Activated CD4-positive, alpha-beta T cell treated with anti-CD3 and anti-CD28 coated beads for 36 hours (primary cell): ENCODE measurements at regions not wholly inside any gene's neighbourhood (a gene's known extent, or its start where the extent isn't known, plus 50 kb on each side); places are given as distances from the start of the nearest gene placed in this dataset.

ENCODE experiments used
- ATAC-seq: fragments of 200-7000 bp; cut with Tn5 transposase; one replicate; pipeline ENCODE4 v1.10.0; 2021; ENCODE audit warnings: mild to moderate bottlenecking, moderate library complexity
- CTCF ChIA-PET: fragments of 350-600 bp; sonication (Branson Sonifier 250); formaldehyde crosslinking; loops from one replicate; lab custom pipeline; 2021; ENCODE audit warnings: antibody characterized with exemption; lab: Charles Lee
- POLR2A ChIA-PET: fragments of 350-600 bp; sonication (Branson Sonifier 250); formaldehyde crosslinking; loops from one replicate; lab custom pipeline; 2021; ENCODE audit warnings: antibody characterized with exemption, inconsistent platforms; lab: Charles Lee
- DNase-seq: peaks from one replicate; pipeline ENCODE4 v3.0.0-alpha.2; 2020
- H3K27ac Mint-ChIP-seq: one replicate; pipeline ENCODE4 v1.8.0; 2021; ENCODE audit warnings: mixed read lengths
- H3K27me3 Mint-ChIP-seq: one replicate; pipeline ENCODE4 v1.8.0; 2021; ENCODE audit warnings: mixed read lengths
- H3K36me3 Mint-ChIP-seq: one replicate; pipeline ENCODE4 v1.8.0; 2021; ENCODE audit warnings: low read depth, mixed read lengths
- H3K4me1 Mint-ChIP-seq: one replicate; pipeline ENCODE4 v1.8.0; 2021; ENCODE audit warnings: mixed read lengths
- H3K4me3 Mint-ChIP-seq: one replicate; pipeline ENCODE4 v1.8.0; 2021; ENCODE audit warnings: mild to moderate bottlenecking, moderate library complexity, mixed read lengths
- H3K9me3 Mint-ChIP-seq: one replicate; pipeline ENCODE4 v1.8.0; 2021; ENCODE audit warnings: low read depth, mixed read lengths
- intact Hi-C, 2 experiments: fragments of 100-400 bp; cut with DNase I in 1 of 2; cut with micrococcal nuclease in 1 of 2; formaldehyde crosslinking; loops; one replicate each; pipeline versions ENCODE4 v1.14.2 to v1.15.1; 2022 to 2024; cut with DNase I, micrococcal nuclease

DNA sequence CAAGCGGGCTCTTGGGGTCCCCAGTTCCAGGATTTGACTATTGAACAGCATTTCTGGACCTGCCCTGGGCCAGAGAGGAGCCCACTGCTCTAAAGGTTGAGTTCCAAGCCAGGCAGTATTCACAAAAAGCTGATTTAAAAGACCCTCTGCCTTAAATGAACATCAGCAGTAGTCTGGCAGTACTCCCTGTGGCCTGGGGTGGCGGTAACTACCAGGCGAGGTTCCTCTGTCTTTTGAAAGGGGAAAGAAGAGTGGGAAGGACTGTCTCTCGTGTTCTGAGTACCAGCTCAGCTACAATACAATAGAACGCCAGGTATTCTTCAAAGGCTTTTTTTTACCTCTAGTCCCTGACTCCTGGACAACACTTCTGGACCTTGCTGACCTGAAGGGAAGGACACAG is 456.4 kb upstream of the TEX13C start:
- DNase-seq: no peak
- intact Hi-C loops: no loop called here

GRCh38 chrX:124887572-124887971 is 432.1 kb upstream of the TEX13C start:
- intact Hi-C loops: no loop called here

More for the DNA sequence above, 456.4 kb upstream of the TEX13C start:
- H3K9me3 Mint-ChIP-seq: no peaks in the 10 kb centered on the region
- no peak overlapping the region for H3K27ac Mint-ChIP-seq
- ChIA-PET CTCF (interaction anchor here (0.5 kb wide), 1 partner anchor 68 kb away, joined by 4 read pairs; no protein-coding TSS in a partner anchor), POLR2A (no interaction called here)
- H3K27me3 Mint-ChIP-seq: no peaks in the 10 kb centered on the region
- no peaks in the 10 kb centered on the region for H3K36me3 Mint-ChIP-seq
- no peak overlapping the region for H3K4me3 Mint-ChIP-seq
- peaks cover 4% of the 10 kb centered on the region for H3K4me1 Mint-ChIP-seq
- ATAC-seq: no peak

DNA sequence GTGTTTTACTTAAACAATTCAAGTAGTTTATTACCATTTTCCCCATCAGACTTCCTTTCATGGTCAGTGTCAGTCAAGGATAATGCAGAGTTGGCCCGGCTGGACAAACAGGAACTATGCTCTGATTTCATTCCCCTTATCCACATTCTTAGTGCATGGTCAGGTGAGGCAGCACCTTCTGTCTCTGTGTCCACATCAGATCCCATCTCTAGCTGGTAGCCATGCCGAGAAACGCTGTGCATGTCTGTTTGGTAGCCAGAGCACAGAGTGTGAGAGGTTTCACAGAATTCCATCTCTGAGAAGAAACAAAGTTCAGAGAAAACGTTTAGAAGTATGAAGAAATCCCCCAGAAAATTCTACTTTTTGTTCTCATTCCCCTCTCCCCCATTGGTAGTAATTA is 423.7 kb upstream of the TEX13C start:
- ChIA-PET CTCF (no interaction called here), POLR2A (no interaction called here)
- Mint-ChIP-seq H3K27me3 (no peaks in the 10 kb centered on the region), H3K4me1 (no peaks in the 10 kb centered on the region), H3K36me3 (no peaks in the 10 kb centered on the region), H3K9me3 (no peaks in the 10 kb centered on the region), H3K27ac (no peak overlapping the region), H3K4me3 (no peak overlapping the region)
- intact Hi-C loops: no loop called here
- ATAC-seq: no peak
- DNase-seq: no peak

More at GRCh38 chrX:124887572-124887971, 432.1 kb upstream of the TEX13C start:
- H3K36me3 Mint-ChIP-seq: no peaks in the 10 kb centered on the region
- H3K4me1 Mint-ChIP-seq: no peaks in the 10 kb centered on the region
- no peak for DNase-seq
- no peak overlapping the region for H3K4me3 Mint-ChIP-seq
- POLR2A ChIA-PET: no interaction called here
- H3K9me3 Mint-ChIP-seq: no peaks in the 10 kb centered on the region
- CTCF ChIA-PET: no interaction called here
- no peak for ATAC-seq
- H3K27me3 Mint-ChIP-seq: no peaks in the 10 kb centered on the region
- no peak overlapping the region for H3K27ac Mint-ChIP-seq

- ChIA-PET POLR2A (no interaction called here), CTCF (no interaction called here)
- Mint-ChIP-seq H3K36me3 (no peaks in the 10 kb centered on the region), H3K4me3 (no peak overlapping the region), H3K27ac (no peak overlapping the region), H3K9me3 (no peaks in the 10 kb centered on the region), H3K27me3 (no peaks in the 10 kb centered on the region), H3K4me1 (no peaks in the 10 kb centered on the region)
- ATAC-seq (no peak), DNase-seq (no peak)
- intact Hi-C loops: no loop called here
Observed at GRCh38 chrX:124902953-124903352, 416.7 kb upstream of the TEX13C start.

- no peaks in the 10 kb centered on the region for H3K9me3 Mint-ChIP-seq
- no peak for ATAC-seq
- H3K4me3 Mint-ChIP-seq: no peak overlapping the region
- no peak overlapping the region for H3K27ac Mint-ChIP-seq
- DNase-seq: no peak
- H3K36me3 Mint-ChIP-seq: no peaks in the 10 kb centered on the region
- no peaks in the 10 kb centered on the region for H3K27me3 Mint-ChIP-seq
- H3K4me1 Mint-ChIP-seq: no peaks in the 10 kb centered on the region
- intact Hi-C loops: no loop called here
- ChIA-PET POLR2A (interaction anchor here (0.6 kb wide), 1 partner anchor 445 kb away, joined by 3 read pairs; no protein-coding TSS in a partner anchor), CTCF (no interaction called here)
Observed at GRCh38 chrX:124910611-124911010, 409.1 kb upstream of the TEX13C start.

DNA sequence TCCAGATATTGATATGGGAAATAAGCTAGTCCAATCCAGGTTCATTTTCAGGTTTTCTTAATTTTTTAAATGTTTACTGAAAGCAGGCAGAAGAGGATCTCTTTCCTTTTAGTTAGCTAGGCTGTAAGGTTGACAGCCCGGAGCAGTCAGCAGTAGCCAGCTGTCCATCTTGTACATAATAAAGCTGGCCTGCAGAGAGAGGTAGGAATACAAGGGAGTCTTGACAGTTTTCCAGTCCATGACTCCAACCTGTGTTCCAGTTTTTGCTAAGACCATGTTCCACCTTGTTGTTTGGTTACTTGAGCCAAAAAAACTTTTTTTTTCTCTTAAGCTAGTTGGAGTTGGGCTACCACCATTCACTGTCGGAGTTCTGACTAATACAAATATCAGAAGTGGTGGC is 402.7 kb upstream of the TEX13C start:
- no peak for ATAC-seq
- Mint-ChIP-seq H3K27me3 (no peaks in the 10 kb centered on the region), H3K4me3 (no peak overlapping the region), H3K4me1 (no peaks in the 10 kb centered on the region), H3K27ac (no peak overlapping the region), H3K9me3 (no peaks in the 10 kb centered on the region), H3K36me3 (no peaks in the 10 kb centered on the region)
- POLR2A ChIA-PET: no interaction called here
- CTCF ChIA-PET: interaction anchor here (1.2 kb wide), 1 partner anchor 316 kb away, joined by 3 read pairs; no protein-coding TSS in a partner anchor
- no peak for DNase-seq
- intact Hi-C loops: no loop called here

- DNase-seq (no peak), ATAC-seq (no peak)
- no peaks in the 10 kb centered on the region for H3K36me3 Mint-ChIP-seq
- intact Hi-C loops: no loop called here
- CTCF ChIA-PET: no interaction called here
- H3K9me3 Mint-ChIP-seq: no peaks in the 10 kb centered on the region
- no peak overlapping the region for H3K27ac Mint-ChIP-seq
- peaks cover 3% of the 10 kb centered on the region for H3K4me1 Mint-ChIP-seq
- no peak overlapping the region for H3K4me3 Mint-ChIP-seq
- POLR2A ChIA-PET: no interaction called here
- H3K27me3 Mint-ChIP-seq: no peaks in the 10 kb centered on the region
Observed at GRCh38 chrX:124925681-124926080, 394.0 kb upstream of the TEX13C start.

GRCh38 chrX:124931241-124931640 is 388.4 kb upstream of the TEX13C start:
- no peaks in the 10 kb centered on the region for H3K36me3 Mint-ChIP-seq
- POLR2A ChIA-PET: no interaction called here
- no peak overlapping the region for H3K4me3 Mint-ChIP-seq
- no peaks in the 10 kb centered on the region for H3K4me1 Mint-ChIP-seq
- H3K27me3 Mint-ChIP-seq: no peaks in the 10 kb centered on the region
- no peaks in the 10 kb centered on the region for H3K9me3 Mint-ChIP-seq
- CTCF ChIA-PET: no interaction called here
- no peak for DNase-seq
- no peak for ATAC-seq
- intact Hi-C loops: no loop called here
- H3K27ac Mint-ChIP-seq: no peak overlapping the region

DNA sequence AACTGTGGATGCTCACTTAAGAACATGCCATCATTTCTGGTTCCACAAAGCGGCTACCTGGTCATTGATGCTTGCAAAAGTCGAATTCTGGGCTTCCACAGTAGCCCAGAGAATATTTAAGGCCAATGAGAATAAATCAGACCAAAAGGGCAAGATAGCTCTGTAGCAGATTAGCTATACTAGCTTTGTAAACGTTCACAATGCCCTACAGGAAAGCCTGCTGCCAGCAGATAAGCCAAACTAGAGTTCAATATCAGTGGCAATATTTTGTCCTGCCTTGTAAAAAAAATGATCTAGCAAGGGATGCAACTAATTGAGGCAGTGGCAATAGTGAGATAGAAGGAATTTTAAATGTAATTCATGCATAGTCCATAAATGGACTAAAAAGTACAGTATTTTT is 387.7 kb upstream of the TEX13C start:
- no peaks in the 10 kb centered on the region for H3K4me1 Mint-ChIP-seq
- H3K9me3 Mint-ChIP-seq: no peaks in the 10 kb centered on the region
- intact Hi-C loops: no loop called here
- ATAC-seq (no peak), DNase-seq (no peak)
- ChIA-PET CTCF (no interaction called here), POLR2A (no interaction called here)
- no peak overlapping the region for H3K27ac Mint-ChIP-seq
- H3K36me3 Mint-ChIP-seq: no peaks in the 10 kb centered on the region
- no peaks in the 10 kb centered on the region for H3K27me3 Mint-ChIP-seq
- H3K4me3 Mint-ChIP-seq: no peak overlapping the region

GRCh38 chrX:124938715-124939114 is 381.0 kb upstream of the TEX13C start:
- intact Hi-C loops: no loop called here
- Mint-ChIP-seq H3K27ac (no peak overlapping the region), H3K36me3 (no peaks in the 10 kb centered on the region), H3K4me1 (no peaks in the 10 kb centered on the region), H3K9me3 (no peaks in the 10 kb centered on the region), H3K27me3 (no peaks in the 10 kb centered on the region), H3K4me3 (no peak overlapping the region)
- ChIA-PET CTCF (no interaction called here), POLR2A (no interaction called here)
- DNase-seq (no peak), ATAC-seq (no peak)

DNA sequence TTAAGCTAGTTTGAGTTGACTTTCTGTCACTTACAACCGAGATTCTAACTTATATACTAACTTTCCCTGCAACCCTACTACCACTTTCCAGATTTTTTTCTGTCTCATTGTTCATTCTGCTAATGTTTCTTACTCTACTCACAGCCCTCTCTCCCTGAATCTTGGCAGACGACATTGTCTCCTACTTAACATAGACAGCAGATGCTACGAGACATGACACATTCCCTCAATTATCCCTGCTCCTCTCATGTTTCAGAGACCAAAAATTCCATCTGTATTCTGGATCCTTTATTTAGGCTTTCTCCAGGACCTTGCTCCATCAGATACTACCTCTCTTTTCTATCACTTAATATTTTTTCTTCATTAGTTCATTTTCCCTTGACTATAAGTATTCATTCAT is 379.1 kb upstream of the TEX13C start:
- Mint-ChIP-seq H3K9me3 (no peaks in the 10 kb centered on the region), H3K4me1 (no peaks in the 10 kb centered on the region), H3K4me3 (no peak overlapping the region), H3K36me3 (no peaks in the 10 kb centered on the region), H3K27me3 (no peaks in the 10 kb centered on the region), H3K27ac (no peak overlapping the region)
- no peak for ATAC-seq
- POLR2A ChIA-PET: no interaction called here
- CTCF ChIA-PET: no interaction called here
- no peak for DNase-seq
- intact Hi-C loops: no loop called here

DNA sequence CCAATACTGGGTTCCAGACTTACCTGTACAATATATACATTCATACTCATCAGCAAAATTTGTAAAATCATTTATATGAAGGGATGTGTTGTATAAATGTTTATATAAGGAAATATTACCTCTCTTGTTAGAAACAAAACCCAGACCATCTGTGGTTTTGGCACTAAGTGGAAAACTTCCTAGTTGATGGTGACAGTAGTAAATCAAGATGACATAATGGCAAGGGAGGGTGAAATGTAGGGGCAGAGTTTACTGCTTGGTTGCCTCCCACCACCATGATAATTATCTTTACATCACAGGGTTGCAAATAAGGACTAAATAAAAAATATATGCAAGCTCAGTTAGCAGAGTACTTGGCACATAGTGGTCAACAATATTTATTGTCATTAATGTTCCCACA is 365.3 kb upstream of the TEX13C start:
- no peaks in the 10 kb centered on the region for H3K4me1 Mint-ChIP-seq
- H3K4me3 Mint-ChIP-seq: no peak overlapping the region
- no peak overlapping the region for H3K27ac Mint-ChIP-seq
- DNase-seq: no peak
- H3K27me3 Mint-ChIP-seq: no peaks in the 10 kb centered on the region
- H3K9me3 Mint-ChIP-seq: no peaks in the 10 kb centered on the region
- ChIA-PET CTCF (interaction anchor here (0.9 kb wide), 1 partner anchor 67 kb away, joined by 3 read pairs; no protein-coding TSS in a partner anchor), POLR2A (no interaction called here)
- intact Hi-C loops: no loop called here
- no peak for ATAC-seq
- no peaks in the 10 kb centered on the region for H3K36me3 Mint-ChIP-seq

DNA sequence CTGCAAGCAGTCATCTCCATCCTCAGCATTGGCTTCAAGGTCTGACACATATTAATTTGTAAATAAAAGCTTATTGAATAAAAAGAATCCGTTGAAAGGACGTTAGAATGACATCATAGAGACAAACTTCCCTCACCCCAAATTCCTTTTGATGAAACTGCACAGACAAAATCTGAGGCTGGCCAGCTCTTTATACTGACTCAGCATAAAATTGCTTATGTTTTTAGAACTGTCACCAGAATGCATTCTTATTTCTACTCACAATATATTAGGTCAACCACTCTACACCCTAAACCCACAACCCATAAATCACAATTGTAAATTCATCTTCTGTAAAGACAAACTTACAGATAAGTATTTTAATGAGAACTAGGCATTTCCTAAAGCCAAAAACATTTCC is 359.2 kb upstream of the TEX13C start:
- H3K27ac Mint-ChIP-seq: no peak overlapping the region
- H3K4me3 Mint-ChIP-seq: no peak overlapping the region
- H3K4me1 Mint-ChIP-seq: no peaks in the 10 kb centered on the region
- H3K9me3 Mint-ChIP-seq: no peaks in the 10 kb centered on the region
- CTCF ChIA-PET: no interaction called here
- ATAC-seq (no peak), DNase-seq (no peak)
- POLR2A ChIA-PET: no interaction called here
- intact Hi-C loops: no loop called here
- no peaks in the 10 kb centered on the region for H3K27me3 Mint-ChIP-seq
- H3K36me3 Mint-ChIP-seq: no peaks in the 10 kb centered on the region
